ENCODE measurements at regions not wholly inside any gene's neighbourhood (a gene's known extent, or its start where the extent isn't known, plus 50 kb on each side); places are given as distances from the start of the nearest gene placed in this dataset.
A peak's percentile ranks its signal among the peaks of the same experiment; 100 is the strongest.
"Not testable (repeated sequence)": the region's sequence is repeated elsewhere in the genome, so short reads cannot be mapped to it uniquely, and the experiment has no call there.

DNA sequence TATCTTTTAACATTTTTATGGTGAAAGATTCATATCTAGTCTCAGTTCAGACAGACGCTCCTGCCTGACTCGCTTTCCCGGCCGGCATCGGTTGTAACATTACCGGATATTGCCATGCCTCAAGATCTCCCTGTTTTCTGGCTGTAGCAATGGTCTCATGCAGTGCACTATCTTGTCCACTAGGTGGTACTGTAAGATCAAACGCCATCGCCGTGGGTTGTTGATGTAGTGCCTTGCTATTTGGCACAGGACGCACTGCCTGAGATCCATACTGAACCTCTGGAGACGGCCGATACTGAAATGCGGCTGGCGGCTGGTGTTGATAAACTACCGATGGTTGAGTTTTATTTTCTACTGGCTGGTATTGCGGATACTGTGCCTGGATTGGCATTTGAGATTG, 75.9 kb upstream of the ZNF195 start:
- peak; percentile 68 for DNase-seq
- H3K36me3 ChIP-seq (replicated peaks); H3K27ac ChIP-seq; H3K27me3 ChIP-seq (replicated peaks); H3K4me3 ChIP-seq (ENCODE audit: low read depth, low read length); in situ Hi-C loops (cut with HindIII; ENCODE audit: low pct_ligation_motif_present, low sequenced_read_pairs): not testable (repeated sequence)
- TF ChIP-seq, protein P1, sequence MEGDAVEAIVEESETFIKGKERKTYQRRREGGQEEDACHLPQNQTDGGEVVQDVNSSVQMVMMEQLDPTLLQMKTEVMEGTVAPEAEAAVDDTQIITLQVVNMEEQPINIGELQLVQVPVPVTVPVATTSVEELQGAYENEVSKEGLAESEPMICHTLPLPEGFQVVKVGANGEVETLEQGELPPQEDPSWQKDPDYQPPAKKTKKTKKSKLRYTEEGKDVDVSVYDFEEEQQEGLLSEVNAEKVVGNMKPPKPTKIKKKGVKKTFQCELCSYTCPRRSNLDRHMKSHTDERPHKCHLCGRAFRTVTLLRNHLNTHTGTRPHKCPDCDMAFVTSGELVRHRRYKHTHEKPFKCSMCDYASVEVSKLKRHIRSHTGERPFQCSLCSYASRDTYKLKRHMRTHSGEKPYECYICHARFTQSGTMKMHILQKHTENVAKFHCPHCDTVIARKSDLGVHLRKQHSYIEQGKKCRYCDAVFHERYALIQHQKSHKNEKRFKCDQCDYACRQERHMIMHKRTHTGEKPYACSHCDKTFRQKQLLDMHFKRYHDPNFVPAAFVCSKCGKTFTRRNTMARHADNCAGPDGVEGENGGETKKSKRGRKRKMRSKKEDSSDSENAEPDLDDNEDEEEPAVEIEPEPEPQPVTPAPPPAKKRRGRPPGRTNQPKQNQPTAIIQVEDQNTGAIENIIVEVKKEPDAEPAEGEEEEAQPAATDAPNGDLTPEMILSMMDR (IDR thresholded peaks at IDR 0.05; ENCODE audit: low read depth, low read length, missing control alignments): peak; percentile 65

DNA sequence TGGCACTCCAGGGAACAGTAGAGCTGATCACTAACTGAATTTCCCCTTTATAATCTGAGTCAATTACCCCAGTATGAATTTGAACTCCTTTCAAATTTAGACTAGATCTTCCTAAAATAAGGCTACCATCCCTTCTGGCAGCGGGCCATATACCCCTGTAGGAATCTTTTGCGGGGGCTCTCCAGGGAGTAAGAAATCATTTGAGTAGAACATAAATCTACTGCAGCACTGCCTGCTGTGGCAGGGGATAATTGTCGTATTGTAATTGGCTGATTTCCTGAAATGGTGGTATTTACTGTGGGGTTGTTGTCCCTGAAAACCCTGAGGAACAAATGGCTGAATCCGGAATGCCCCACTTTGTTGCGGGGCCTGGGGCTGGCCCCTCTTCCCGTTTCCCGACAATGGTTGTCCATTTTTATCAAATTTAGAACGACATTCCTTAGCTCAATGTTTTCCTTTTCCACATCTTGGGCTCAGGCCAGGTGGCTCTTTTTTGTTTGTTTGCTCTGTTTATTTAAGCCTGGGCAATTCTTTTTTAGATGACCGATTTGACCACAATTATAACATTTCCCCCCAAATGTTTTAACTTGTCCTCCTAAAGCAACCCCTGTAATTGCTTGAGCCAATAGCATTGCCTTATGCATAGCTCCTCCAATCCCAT, 74.8 kb upstream of the ZNF195 start:
- in situ Hi-C loops (cut with HindIII; ENCODE audit: low pct_ligation_motif_present, low sequenced_read_pairs); DNase-seq; H3K36me3 ChIP-seq (replicated peaks); H3K27ac ChIP-seq; H3K4me3 ChIP-seq (ENCODE audit: low read depth, low read length); H3K27me3 ChIP-seq (replicated peaks): not testable (repeated sequence)

DNA sequence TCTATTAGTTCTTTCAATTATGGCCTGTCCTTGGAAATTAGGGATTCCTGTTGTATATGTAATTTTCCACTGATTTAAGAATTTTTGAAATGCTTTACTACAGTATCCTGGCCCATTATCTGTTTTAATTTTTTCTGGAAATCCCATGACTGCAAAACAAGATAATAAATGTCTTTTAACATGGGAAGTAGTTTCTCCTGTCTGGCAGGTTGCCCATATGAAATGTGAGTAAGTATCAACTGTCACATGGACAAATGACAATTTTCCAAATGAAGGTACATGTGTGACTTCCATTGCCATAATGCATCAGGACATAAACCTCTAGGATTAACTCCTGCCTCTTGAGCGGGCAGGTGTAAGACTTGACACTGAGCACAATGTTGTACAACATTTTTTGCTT, 71.9 kb upstream of the ZNF195 start:
- H3K36me3 ChIP-seq (replicated peaks); H3K27ac ChIP-seq; in situ Hi-C loops (cut with HindIII; ENCODE audit: low pct_ligation_motif_present, low sequenced_read_pairs); H3K4me3 ChIP-seq (ENCODE audit: low read depth, low read length); H3K27me3 ChIP-seq (replicated peaks); DNase-seq: not testable (repeated sequence)

DNA sequence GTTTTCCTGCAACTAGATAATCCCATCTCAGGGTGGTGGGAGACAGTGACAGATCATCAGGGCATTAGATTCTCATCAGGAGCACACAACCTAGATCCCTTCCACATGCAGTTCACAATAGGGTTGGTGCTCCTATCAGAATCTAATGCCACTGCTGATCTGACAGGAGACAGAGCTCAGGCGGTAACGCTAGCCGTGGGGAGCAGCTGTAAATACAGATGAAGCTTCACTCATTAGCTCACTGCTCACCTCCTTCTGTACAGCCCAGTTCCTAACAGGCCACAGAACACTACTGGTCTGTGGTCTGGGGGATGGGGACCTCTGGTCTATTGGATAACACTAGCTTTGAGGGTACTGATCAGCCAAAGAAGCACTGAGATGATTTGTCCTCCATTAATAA, 66.6 kb upstream of the ZNF195 start:
- H3K4me3 ChIP-seq (ENCODE audit: low read depth, low read length); DNase-seq; H3K27me3 ChIP-seq (replicated peaks); H3K36me3 ChIP-seq (replicated peaks); H3K27ac ChIP-seq; in situ Hi-C loops (cut with HindIII; ENCODE audit: low pct_ligation_motif_present, low sequenced_read_pairs): not testable (repeated sequence)

DNA sequence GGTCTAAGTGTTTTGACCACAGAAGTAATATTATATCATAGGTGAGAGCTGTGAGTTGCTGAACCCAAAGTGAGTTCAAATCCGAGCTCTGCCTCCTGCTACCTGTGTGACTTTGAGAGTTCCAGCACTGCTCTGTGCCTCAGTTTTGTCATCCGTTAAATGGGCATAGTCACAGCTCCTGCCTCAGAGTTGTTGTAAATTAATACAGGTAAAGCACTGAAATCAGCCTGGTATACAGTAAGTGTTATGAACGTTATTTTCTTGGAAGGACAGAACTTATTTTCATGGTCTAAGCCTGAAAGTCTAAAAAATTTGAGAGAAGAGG, 65.4 kb upstream of the ZNF195 start:
- H3K27me3 ChIP-seq (replicated peaks); DNase-seq; H3K36me3 ChIP-seq (replicated peaks); H3K4me3 ChIP-seq (ENCODE audit: low read depth, low read length); in situ Hi-C loops (cut with HindIII; ENCODE audit: low pct_ligation_motif_present, low sequenced_read_pairs); H3K27ac ChIP-seq: not testable (repeated sequence)

DNA sequence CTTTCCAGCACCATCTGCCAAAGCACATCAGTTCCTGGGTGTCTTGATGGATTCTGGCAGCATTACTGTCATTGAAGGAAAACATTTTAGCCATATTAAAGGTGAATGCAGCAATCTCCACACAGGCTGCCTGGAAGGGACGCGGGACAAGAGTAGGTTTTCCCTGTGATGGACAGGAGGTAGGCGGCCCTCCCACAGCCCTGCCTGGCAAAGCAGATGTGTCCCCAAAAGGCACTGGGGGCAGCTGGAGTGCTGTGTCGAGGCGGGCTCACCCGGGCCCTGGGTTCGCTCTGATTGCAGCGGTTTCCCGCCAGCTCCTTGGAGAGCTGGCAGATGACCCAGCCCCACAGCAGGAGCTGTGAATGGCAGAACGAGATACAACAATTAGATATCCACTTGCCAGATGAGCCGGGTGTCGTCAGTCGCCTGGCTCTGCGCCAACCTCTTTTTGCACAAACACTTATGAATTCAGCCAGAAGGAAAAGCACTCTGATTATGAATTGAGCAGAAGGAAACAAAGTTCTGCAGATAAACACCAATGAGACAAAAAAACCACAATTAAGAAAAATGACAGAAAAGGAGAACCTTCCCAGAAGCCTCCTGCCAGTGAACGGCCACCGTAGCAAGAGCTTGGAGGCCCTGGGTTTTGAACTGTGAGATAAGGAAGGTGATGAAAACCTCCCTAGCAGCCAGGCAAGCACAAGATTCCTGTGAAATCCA, 64.9 kb upstream of the ZNF195 start:
- in situ Hi-C loops (cut with HindIII; ENCODE audit: low pct_ligation_motif_present, low sequenced_read_pairs); H3K4me3 ChIP-seq (ENCODE audit: low read depth, low read length); H3K36me3 ChIP-seq (replicated peaks); H3K27ac ChIP-seq; DNase-seq; H3K27me3 ChIP-seq (replicated peaks): not testable (repeated sequence)

DNA sequence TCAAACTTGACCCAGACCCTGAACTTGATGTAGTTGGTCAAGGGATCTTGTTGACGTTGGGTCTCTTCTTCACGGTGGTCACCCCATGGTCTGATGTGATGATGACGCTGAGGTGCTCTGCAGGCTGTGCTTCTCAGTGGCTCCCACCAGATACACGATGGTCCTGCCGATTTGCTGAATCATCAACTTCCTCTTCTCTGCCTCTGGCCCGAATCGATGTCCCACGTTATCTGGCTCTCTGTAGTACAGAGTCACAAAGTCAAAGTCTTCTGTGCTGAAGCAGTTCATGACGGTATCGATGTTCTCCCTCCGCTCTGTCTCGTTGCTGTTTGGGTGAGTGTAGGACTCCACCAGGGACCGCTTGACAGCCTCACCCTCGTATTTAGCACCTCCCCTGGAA, 58.5 kb upstream of the ZNF195 start:
- in situ Hi-C loops (cut with HindIII; ENCODE audit: low pct_ligation_motif_present, low sequenced_read_pairs); H3K36me3 ChIP-seq (replicated peaks); H3K4me3 ChIP-seq (ENCODE audit: low read depth, low read length); DNase-seq; H3K27ac ChIP-seq; H3K27me3 ChIP-seq (replicated peaks): not testable (repeated sequence)

DNA sequence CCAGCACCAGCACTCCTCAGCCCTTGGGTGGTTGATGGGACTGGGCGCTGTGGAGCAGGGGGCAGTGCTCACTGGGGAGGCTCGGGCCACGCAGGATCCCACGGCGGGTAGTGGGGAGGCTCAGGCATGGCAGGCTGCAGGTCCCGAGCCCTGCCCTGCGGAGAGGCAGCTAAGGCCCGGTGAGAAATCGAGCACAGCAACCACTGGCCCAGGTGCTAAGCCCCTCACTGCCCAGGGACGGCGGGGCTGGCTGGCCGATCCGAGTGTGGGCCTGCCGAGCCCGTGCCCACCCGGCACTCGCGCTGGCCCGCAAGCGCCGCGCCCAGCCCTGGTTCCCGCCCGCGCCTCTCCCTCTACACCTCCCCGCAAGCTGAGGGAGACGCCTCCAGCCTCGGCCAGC, 56.0 kb upstream of the ZNF195 start:
- no peaks in the 10 kb centered on the region for H3K36me3 ChIP-seq (replicated peaks)
- no peak overlapping the region for H3K4me3 ChIP-seq (ENCODE audit: low read depth, low read length)
- TF ChIP-seq, protein P1 (IDR thresholded peaks at IDR 0.05; ENCODE audit: low read depth, low read length, missing control alignments): no peak
- H3K27ac ChIP-seq: no peak overlapping the region
- DNase-seq: no peak
- in situ Hi-C loops (cut with HindIII; ENCODE audit: low pct_ligation_motif_present, low sequenced_read_pairs): no loop called here
- H3K27me3 ChIP-seq (replicated peaks): no peaks in the 10 kb centered on the region

DNA sequence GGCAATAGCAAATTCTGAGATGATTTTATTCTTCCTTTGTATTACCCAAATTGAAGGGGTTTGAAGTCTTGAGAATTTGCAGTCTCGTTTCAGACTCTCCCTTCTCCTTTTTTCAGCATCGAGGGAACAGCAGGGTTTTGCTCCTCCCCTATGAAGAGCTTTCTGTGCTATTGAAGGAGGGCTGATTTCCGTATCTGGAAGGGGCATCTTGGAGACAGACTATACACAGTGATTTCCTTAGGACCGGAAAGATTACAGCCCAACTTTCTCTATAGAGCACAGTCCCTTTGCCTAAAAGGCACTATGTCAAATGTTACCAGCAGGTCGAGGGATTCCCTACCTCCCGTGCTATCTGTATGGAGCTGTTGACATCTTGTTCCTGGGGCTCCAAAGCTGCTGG, 50.2 kb upstream of the ZNF195 start:
- DNase-seq; H3K4me3 ChIP-seq (ENCODE audit: low read depth, low read length); H3K36me3 ChIP-seq (replicated peaks); H3K27me3 ChIP-seq (replicated peaks); in situ Hi-C loops (cut with HindIII; ENCODE audit: low pct_ligation_motif_present, low sequenced_read_pairs); H3K27ac ChIP-seq: not testable (repeated sequence)
